Keratinocyte (primary cell): ENCODE measurements at regions not wholly inside any gene's neighbourhood (a gene's known extent, or its start where the extent isn't known, plus 50 kb on each side); places are given as distances from the start of the nearest gene placed in this dataset.

Experiments used
- DNase-seq: peaks from one replicate; pipeline ENCODE4 v3.0.0-alpha.2; 2011; ENCODE audit warnings: low read depth, missing footprints, low spot score
- FAIRE-seq: peaks from 2 replicates; lab custom pipeline; 2011; peaks lifted over from hg19 to GRCh38; lab: Jason Lieb, UNC
- H2AFZ ChIP-seq: 2 replicates; pipeline ENCODE4 v1.6.0; 2012; ENCODE audit warnings: low read length, control low read depth, inconsistent platforms; ENCODE audit not compliant: control insufficient read depth
- H3K27ac ChIP-seq: 2 replicates; pipeline ENCODE4 v1.5.1; 2011; ENCODE audit warnings: low read length; ENCODE audit not compliant: control insufficient read depth, insufficient read depth
- H3K27me3 ChIP-seq: 3 replicates; pipeline ENCODE4 v1.6.0; 2011; ENCODE audit warnings: low read length; ENCODE audit not compliant: control insufficient read depth, insufficient read depth; ENCODE audit errors: extremely low read depth
- H3K36me3 ChIP-seq, 2 experiments: 2 replicates in 1 of 2; 3 replicates in 1 of 2; pipeline ENCODE4 v1.5.1; 2011; ENCODE audit warnings: low read length in 2 of 2, mild to moderate bottlenecking in 1 of 2; ENCODE audit not compliant: control insufficient read depth in 2 of 2, insufficient read depth in 2 of 2; ENCODE audit errors: extremely low read depth in 1 of 2
- H3K4me1 ChIP-seq: 3 replicates; pipeline ENCODE4 v1.5.1; 2011; ENCODE audit warnings: low read length; ENCODE audit not compliant: control insufficient read depth, insufficient read depth; ENCODE audit errors: extremely low read depth
- H3K4me2 ChIP-seq: 3 replicates; pipeline ENCODE4 v1.6.0; 2011; ENCODE audit warnings: low read depth, low read length; ENCODE audit not compliant: control insufficient read depth, insufficient read depth; ENCODE audit errors: extremely low read depth
- H3K4me3 ChIP-seq, 3 experiments: fragments of 200-600 bp in 1 of 3; sonication (generic) in 1 of 3; 2 replicates in 2 of 3; 3 replicates in 1 of 3; pipeline ENCODE4 v1.5.1; 2011 to 2016; ENCODE audit warnings: low read length in 3 of 3, mild to moderate bottlenecking in 3 of 3, control low read depth in 2 of 3, inconsistent platforms in 1 of 3, low read depth in 1 of 3, mixed read lengths in 1 of 3, mixed run types in 1 of 3, moderate library complexity in 1 of 3; ENCODE audit not compliant: control insufficient read depth in 2 of 3, insufficient read depth in 2 of 3; ENCODE audit errors: extremely low read depth in 1 of 3
- H3K79me2 ChIP-seq: 2 replicates; pipeline ENCODE4 v1.6.0; 2012; ENCODE audit warnings: low read length; ENCODE audit not compliant: control insufficient read depth, insufficient read depth
- H3K9ac ChIP-seq: 3 replicates; pipeline ENCODE4 v1.6.0; 2011; ENCODE audit warnings: low read length; ENCODE audit not compliant: control insufficient read depth, insufficient read depth; ENCODE audit errors: extremely low read depth
- H3K9me1 ChIP-seq: 3 replicates; pipeline ENCODE4 v1.6.0; 2011; ENCODE audit warnings: low read length; ENCODE audit not compliant: control insufficient read depth, insufficient read depth; ENCODE audit errors: extremely low read depth
- H3K9me3 ChIP-seq: 2 replicates; pipeline ENCODE4 v1.5.1; 2012; ENCODE audit warnings: low read depth, low read length; ENCODE audit not compliant: control insufficient read depth
- H4K20me1 ChIP-seq: 3 replicates; pipeline ENCODE4 v1.6.0; 2011; ENCODE audit warnings: low read length; ENCODE audit not compliant: control insufficient read depth, insufficient read depth; ENCODE audit errors: extremely low read depth
- EZH2 ChIP-seq: IDR thresholded peaks from one replicate; pipeline ENCODE4 v1.6.1; 2012; ENCODE audit warnings: inconsistent platforms, mild to moderate bottlenecking, low read length, moderate library complexity
- dilution Hi-C: fragments of 300-500 bp; cut with MboI; formaldehyde crosslinking; loops from one replicate; pipeline ENCODE4 v1.7.0; 2020; ENCODE audit warnings: low sequenced_read_pairs; ENCODE audit not compliant: extremely low pct_ligation_motif_present
- TF ChIP-seq, protein P1 (sequence below), 3 experiments: IDR thresholded peaks in 1 of 3; conservative IDR thresholded peaks in 1 of 3; optimal IDR thresholded peaks in 1 of 3; 2 replicates in 2 of 3; 3 replicates in 1 of 3; pipeline versions ENCODE3 to v1.5.1; 2011; ENCODE audit warnings: low read length in 3 of 3, mild to moderate bottlenecking in 3 of 3, moderate library complexity in 2 of 3, control low read depth in 1 of 3, inconsistent platforms in 1 of 3; ENCODE audit not compliant: insufficient read depth in 2 of 3; ENCODE audit errors: extremely low read depth in 1 of 3

DNA sequence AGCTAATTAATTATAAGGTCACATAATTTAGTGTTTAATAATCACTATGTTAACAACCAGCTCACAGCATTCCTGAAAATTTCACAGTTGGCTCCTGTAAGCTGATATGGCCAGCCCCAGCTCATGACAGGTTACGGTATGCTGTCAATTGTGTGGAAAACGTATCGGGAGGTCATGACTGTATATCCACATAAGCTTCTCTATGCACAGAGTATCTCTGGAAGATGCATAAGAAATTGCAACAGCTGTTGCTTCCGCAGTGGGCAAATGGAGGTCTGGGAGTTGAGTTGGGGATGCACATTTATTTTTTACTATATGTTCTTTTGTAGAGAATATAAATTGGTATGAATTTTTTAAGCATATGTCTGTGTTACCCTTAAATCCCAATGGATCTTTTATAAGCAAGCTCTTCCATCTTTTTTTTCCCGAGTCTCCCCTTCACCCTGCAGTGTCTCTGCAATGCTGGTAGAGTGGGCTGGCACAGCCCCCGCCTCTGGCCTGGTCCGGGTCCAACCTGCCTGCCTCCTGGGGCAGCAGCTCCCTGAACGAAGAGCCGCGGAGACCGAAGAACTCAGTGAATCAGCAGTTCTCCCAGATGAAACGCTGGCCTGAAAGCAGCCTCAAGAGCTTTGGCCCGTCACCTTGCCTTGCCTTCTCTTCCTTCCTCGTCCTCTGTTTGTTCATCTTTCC is 139.9 kb upstream of the CDYL start:
- dilution Hi-C loops: no loop called here
- DNase-seq (no peak), FAIRE-seq (no peak)
- H3K4me2 ChIP-seq: peak overlapping the region; percentile 39
- H3K27ac ChIP-seq: no peak overlapping the region
- no peaks in the 10 kb centered on the region for H3K79me2 ChIP-seq
- H3K9me3 ChIP-seq: no peaks in the 10 kb centered on the region
- no peak overlapping the region for H3K4me3 ChIP-seq
- TF ChIP-seq, protein P1, sequence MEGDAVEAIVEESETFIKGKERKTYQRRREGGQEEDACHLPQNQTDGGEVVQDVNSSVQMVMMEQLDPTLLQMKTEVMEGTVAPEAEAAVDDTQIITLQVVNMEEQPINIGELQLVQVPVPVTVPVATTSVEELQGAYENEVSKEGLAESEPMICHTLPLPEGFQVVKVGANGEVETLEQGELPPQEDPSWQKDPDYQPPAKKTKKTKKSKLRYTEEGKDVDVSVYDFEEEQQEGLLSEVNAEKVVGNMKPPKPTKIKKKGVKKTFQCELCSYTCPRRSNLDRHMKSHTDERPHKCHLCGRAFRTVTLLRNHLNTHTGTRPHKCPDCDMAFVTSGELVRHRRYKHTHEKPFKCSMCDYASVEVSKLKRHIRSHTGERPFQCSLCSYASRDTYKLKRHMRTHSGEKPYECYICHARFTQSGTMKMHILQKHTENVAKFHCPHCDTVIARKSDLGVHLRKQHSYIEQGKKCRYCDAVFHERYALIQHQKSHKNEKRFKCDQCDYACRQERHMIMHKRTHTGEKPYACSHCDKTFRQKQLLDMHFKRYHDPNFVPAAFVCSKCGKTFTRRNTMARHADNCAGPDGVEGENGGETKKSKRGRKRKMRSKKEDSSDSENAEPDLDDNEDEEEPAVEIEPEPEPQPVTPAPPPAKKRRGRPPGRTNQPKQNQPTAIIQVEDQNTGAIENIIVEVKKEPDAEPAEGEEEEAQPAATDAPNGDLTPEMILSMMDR (optimal IDR thresholded peaks at IDR 0.05 in 1 of 3, IDR thresholded peaks at IDR 0.05 in 1 of 3, conservative IDR thresholded peaks at IDR 0.05 in 1 of 3; ENCODE audit: extremely low read depth in 1 of 3, insufficient read depth in 2 of 3, low read length in 3 of 3): no peak
- TF ChIP-seq EZH2: no peak
- H3K9ac ChIP-seq: no peak overlapping the region
- no peaks in the 10 kb centered on the region for H3K36me3 ChIP-seq
- peak overlapping the region; percentile 22 for H2AFZ ChIP-seq
- peaks cover 34% of the 10 kb centered on the region for H3K4me1 ChIP-seq
- H3K27me3 ChIP-seq: no peaks in the 10 kb centered on the region
- H4K20me1 ChIP-seq: no peaks in the 10 kb centered on the region
- no peaks in the 10 kb centered on the region for H3K9me1 ChIP-seq

DNA sequence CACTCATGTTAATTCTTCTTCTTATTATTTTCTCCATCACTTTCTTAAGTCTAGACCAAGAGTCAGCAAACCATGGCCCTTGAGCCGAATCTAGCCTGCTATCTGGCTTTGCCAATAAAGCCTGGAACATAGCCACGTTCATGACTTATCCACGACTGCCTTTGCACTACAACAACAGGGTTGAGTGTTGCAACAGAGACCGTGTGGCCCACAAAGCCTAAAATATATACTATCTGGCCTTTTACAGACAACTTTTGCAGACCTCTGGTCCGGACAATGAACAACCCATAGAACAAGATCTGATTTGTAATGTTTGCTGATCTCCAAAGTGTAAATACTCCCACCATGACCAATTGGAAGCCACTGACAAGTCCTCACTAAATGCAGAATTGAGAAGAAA is 140.5 kb upstream of the CDYL start:
- H3K4me2 ChIP-seq: no peak overlapping the region
- H2AFZ ChIP-seq: no peak overlapping the region
- no peak overlapping the region for H3K9ac ChIP-seq
- no peak for TF ChIP-seq EZH2
- TF ChIP-seq, protein P1 (optimal IDR thresholded peaks at IDR 0.05 in 1 of 3, IDR thresholded peaks at IDR 0.05 in 1 of 3, conservative IDR thresholded peaks at IDR 0.05 in 1 of 3; ENCODE audit: extremely low read depth in 1 of 3, insufficient read depth in 2 of 3, low read length in 3 of 3): no peak
- H3K79me2 ChIP-seq: no peaks in the 10 kb centered on the region
- no peak for FAIRE-seq
- H3K27me3 ChIP-seq: no peaks in the 10 kb centered on the region
- peaks cover 32% of the 10 kb centered on the region for H3K4me1 ChIP-seq
- H3K36me3 ChIP-seq: no peaks in the 10 kb centered on the region
- no peaks in the 10 kb centered on the region for H3K9me3 ChIP-seq
- dilution Hi-C loops: no loop called here
- no peaks in the 10 kb centered on the region for H3K9me1 ChIP-seq
- DNase-seq: no peak
- H3K27ac ChIP-seq: no peak overlapping the region
- no peaks in the 10 kb centered on the region for H4K20me1 ChIP-seq
- no peak overlapping the region for H3K4me3 ChIP-seq
